ENCODE measurements at regions not wholly inside any gene's neighbourhood (a gene's known extent, or its start where the extent isn't known, plus 50 kb on each side); places are given as distances from the start of the nearest gene placed in this dataset.

- TF ChIP-seq, protein P1, sequence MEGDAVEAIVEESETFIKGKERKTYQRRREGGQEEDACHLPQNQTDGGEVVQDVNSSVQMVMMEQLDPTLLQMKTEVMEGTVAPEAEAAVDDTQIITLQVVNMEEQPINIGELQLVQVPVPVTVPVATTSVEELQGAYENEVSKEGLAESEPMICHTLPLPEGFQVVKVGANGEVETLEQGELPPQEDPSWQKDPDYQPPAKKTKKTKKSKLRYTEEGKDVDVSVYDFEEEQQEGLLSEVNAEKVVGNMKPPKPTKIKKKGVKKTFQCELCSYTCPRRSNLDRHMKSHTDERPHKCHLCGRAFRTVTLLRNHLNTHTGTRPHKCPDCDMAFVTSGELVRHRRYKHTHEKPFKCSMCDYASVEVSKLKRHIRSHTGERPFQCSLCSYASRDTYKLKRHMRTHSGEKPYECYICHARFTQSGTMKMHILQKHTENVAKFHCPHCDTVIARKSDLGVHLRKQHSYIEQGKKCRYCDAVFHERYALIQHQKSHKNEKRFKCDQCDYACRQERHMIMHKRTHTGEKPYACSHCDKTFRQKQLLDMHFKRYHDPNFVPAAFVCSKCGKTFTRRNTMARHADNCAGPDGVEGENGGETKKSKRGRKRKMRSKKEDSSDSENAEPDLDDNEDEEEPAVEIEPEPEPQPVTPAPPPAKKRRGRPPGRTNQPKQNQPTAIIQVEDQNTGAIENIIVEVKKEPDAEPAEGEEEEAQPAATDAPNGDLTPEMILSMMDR (conservative IDR thresholded peaks at IDR 0.05; ENCODE audit: low read depth in 2 of 2): no peak
- TF ChIP-seq, protein P2, sequence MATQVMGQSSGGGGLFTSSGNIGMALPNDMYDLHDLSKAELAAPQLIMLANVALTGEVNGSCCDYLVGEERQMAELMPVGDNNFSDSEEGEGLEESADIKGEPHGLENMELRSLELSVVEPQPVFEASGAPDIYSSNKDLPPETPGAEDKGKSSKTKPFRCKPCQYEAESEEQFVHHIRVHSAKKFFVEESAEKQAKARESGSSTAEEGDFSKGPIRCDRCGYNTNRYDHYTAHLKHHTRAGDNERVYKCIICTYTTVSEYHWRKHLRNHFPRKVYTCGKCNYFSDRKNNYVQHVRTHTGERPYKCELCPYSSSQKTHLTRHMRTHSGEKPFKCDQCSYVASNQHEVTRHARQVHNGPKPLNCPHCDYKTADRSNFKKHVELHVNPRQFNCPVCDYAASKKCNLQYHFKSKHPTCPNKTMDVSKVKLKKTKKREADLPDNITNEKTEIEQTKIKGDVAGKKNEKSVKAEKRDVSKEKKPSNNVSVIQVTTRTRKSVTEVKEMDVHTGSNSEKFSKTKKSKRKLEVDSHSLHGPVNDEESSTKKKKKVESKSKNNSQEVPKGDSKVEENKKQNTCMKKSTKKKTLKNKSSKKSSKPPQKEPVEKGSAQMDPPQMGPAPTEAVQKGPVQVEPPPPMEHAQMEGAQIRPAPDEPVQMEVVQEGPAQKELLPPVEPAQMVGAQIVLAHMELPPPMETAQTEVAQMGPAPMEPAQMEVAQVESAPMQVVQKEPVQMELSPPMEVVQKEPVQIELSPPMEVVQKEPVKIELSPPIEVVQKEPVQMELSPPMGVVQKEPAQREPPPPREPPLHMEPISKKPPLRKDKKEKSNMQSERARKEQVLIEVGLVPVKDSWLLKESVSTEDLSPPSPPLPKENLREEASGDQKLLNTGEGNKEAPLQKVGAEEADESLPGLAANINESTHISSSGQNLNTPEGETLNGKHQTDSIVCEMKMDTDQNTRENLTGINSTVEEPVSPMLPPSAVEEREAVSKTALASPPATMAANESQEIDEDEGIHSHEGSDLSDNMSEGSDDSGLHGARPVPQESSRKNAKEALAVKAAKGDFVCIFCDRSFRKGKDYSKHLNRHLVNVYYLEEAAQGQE (IDR thresholded peaks at IDR 0.05; ENCODE audit: unreplicated experiment): no peak
- no peak for TF ChIP-seq EZH2 (IDR thresholded peaks at IDR 0.05; ENCODE audit: low read depth, unreplicated experiment)
- no peak for TF ChIP-seq CREB1 (CRISPR knock-in tag; IDR thresholded peaks at IDR 0.05; ENCODE audit: low read depth)
- no peak for TF ChIP-seq EZH2phosphoT487 (IDR thresholded peaks at IDR 0.05; ENCODE audit: unreplicated experiment)
- no peak for TF ChIP-seq ZNF114 (CRISPR knock-in tag; IDR thresholded peaks at IDR 0.05)
- TF ChIP-seq POLR2AphosphoS5 (IDR thresholded peaks at IDR 0.05; ENCODE audit: low read depth): no peak
Measured at GRCh38 chr6:81031416-81031815, 721.1 kb downstream of the TENT5A start.

Data from GM23338 (cell line).